WTC11 (cell line): ENCODE measurements at regions not wholly inside any gene's neighbourhood (a gene's known extent, or its start where the extent isn't known, plus 50 kb on each side); places are given as distances from the start of the nearest gene placed in this dataset.

Source experiments
- ATAC-seq: fragments of 200-7000 bp; cut with Tn5 transposase; 2 replicates; pipeline ENCODE4 v1.10.0; 2021; ENCODE audit warnings: mild to moderate bottlenecking, moderate library complexity
- CTCF ChIA-PET: fragments of 300-600 bp; sonication (Branson Sonifier 250); formaldehyde crosslinking; loops from one replicate; lab custom pipeline; 2021; ENCODE audit warnings: antibody characterized with exemption; lab: Charles Lee
- POLR2A ChIA-PET: fragments of 350-600 bp; sonication (Branson Sonifier 250); formaldehyde crosslinking; loops from one replicate; lab custom pipeline; 2021; ENCODE audit warnings: antibody characterized with exemption; lab: Charles Lee
- DNase-seq: peaks from one replicate; pipeline ENCODE4 v3.0.0; 2021; ENCODE audit warnings: low spot score
- H3K27ac Mint-ChIP-seq: 2 replicates; pipeline ENCODE4 v1.8.0; 2021; ENCODE audit warnings: mixed read lengths
- H3K27me3 Mint-ChIP-seq: 2 replicates; pipeline ENCODE4 v1.8.0; 2021; ENCODE audit warnings: low read depth, mild to moderate bottlenecking, moderate library complexity, mixed read lengths
- H3K36me3 Mint-ChIP-seq: 2 replicates; pipeline ENCODE4 v1.8.0; 2021; ENCODE audit warnings: mixed read lengths
- H3K4me1 Mint-ChIP-seq: 2 replicates; pipeline ENCODE4 v1.8.0; 2022; ENCODE audit warnings: mixed read lengths
- H3K4me3 Mint-ChIP-seq: 2 replicates; pipeline ENCODE4 v1.8.0; 2021; ENCODE audit warnings: mild to moderate bottlenecking, moderate library complexity, mixed read lengths
- H3K9me3 Mint-ChIP-seq: 2 replicates; pipeline ENCODE4 v1.8.0; 2021; ENCODE audit warnings: mixed read lengths
- ATF1 ChIP-seq: sonication (generic); formaldehyde crosslinking; IDR thresholded peaks from 2 replicates; pipeline ENCODE4 v1.8.1; 2023; ENCODE audit warnings: mild to moderate bottlenecking, moderate library complexity, missing genetic modification reagents
- EMX1 ChIP-seq: fragments of 250-450 bp; sonication (Bioruptor Pico); IDR thresholded peaks from 2 replicates; pipeline ENCODE4 v1.8.0; 2021; ENCODE audit warnings: mild to moderate bottlenecking
- FOXK1 ChIP-seq: sonication (generic); formaldehyde crosslinking; IDR thresholded peaks from 2 replicates; pipeline ENCODE4 v1.8.0; 2022; ENCODE audit warnings: mild to moderate bottlenecking, moderate library complexity, missing genetic modification reagents
- GABPB1 ChIP-seq: sonication (generic); formaldehyde crosslinking; IDR thresholded peaks from 2 replicates; pipeline ENCODE4 v1.8.1; 2023; ENCODE audit warnings: mild to moderate bottlenecking, missing genetic modification reagents
- GRHL2 ChIP-seq: fragments of 250-450 bp; sonication (Bioruptor Pico); IDR thresholded peaks from 2 replicates; pipeline ENCODE4 v1.8.0; 2022; ENCODE audit warnings: mild to moderate bottlenecking, moderate library complexity; ENCODE audit not compliant: insufficient replicate concordance, severe bottlenecking
- GTF2I ChIP-seq: fragments of 250-450 bp; sonication (Bioruptor Pico); conservative IDR thresholded peaks from 2 replicates; pipeline ENCODE4 v1.4.0; 2021; ENCODE audit warnings: mild to moderate bottlenecking
- JUN ChIP-seq: sonication (generic); formaldehyde crosslinking; IDR thresholded peaks from 2 replicates; pipeline ENCODE4 v1.8.0; 2023; ENCODE audit warnings: mild to moderate bottlenecking, missing genetic modification reagents
- NFYB ChIP-seq: sonication (generic); formaldehyde crosslinking; conservative IDR thresholded peaks from 2 replicates; pipeline ENCODE4 v1.8.0; 2022; ENCODE audit warnings: low read depth, missing genetic modification reagents
- SP1 ChIP-seq: sonication (generic); formaldehyde crosslinking; conservative IDR thresholded peaks from 2 replicates; pipeline ENCODE4 v1.8.1; 2022; ENCODE audit warnings: missing genetic modification reagents
- ZBTB21 ChIP-seq: sonication (generic); formaldehyde crosslinking; IDR thresholded peaks from 2 replicates; pipeline ENCODE4 v1.8.1; 2023; ENCODE audit warnings: mild to moderate bottlenecking, missing genetic modification reagents, borderline replicate concordance
- ZNF219 ChIP-seq: sonication (generic); formaldehyde crosslinking; IDR thresholded peaks from 2 replicates; pipeline ENCODE4 v1.8.0; 2023; ENCODE audit warnings: missing genetic modification reagents, mild to moderate bottlenecking, borderline replicate concordance
- ZNF317 ChIP-seq: sonication (generic); formaldehyde crosslinking; IDR thresholded peaks from 2 replicates; pipeline ENCODE4 v1.8.1; 2023; ENCODE audit warnings: low read depth, mild to moderate bottlenecking, moderate library complexity, missing genetic modification reagents, borderline replicate concordance
- ZNF396 ChIP-seq: fragments of 250-450 bp; sonication (Bioruptor Pico); IDR thresholded peaks from 2 replicates; pipeline ENCODE4 v1.8.0; 2021; ENCODE audit warnings: mild to moderate bottlenecking, moderate library complexity, borderline replicate concordance
- ZNF423 ChIP-seq: fragments of 250-450 bp; sonication (Bioruptor Pico); IDR thresholded peaks from 2 replicates; pipeline ENCODE4 v2.1.2; 2022; ENCODE audit warnings: mild to moderate bottlenecking, moderate library complexity
- TF ChIP-seq, protein P1 (sequence below): fragments of 200-600 bp; IDR thresholded peaks from 2 replicates; pipeline ENCODE4 v1.8.0; 2022; ENCODE audit warnings: antibody characterized with exemption
- TF ChIP-seq, protein P2 (sequence below): fragments of 250-450 bp; sonication (Bioruptor Pico); IDR thresholded peaks from 2 replicates; pipeline ENCODE4 v1.9.0; 2021; ENCODE audit warnings: mild to moderate bottlenecking, borderline replicate concordance
- TF ChIP-seq, protein P3 (sequence below): sonication (generic); formaldehyde crosslinking; IDR thresholded peaks from 2 replicates; pipeline ENCODE4 v1.8.1; 2022; ENCODE audit warnings: mild to moderate bottlenecking, moderate library complexity, missing genetic modification reagents
- TF ChIP-seq, protein P4 (sequence below): sonication (generic); formaldehyde crosslinking; IDR thresholded peaks from 2 replicates; pipeline ENCODE4 v1.8.1; 2022; ENCODE audit warnings: low read depth, missing genetic modification reagents, borderline replicate concordance
- TF ChIP-seq, protein P5 (sequence below): sonication (generic); formaldehyde crosslinking; IDR thresholded peaks from 2 replicates; pipeline ENCODE4 v1.8.1; 2022; ENCODE audit warnings: mild to moderate bottlenecking, missing genetic modification reagents, moderate library complexity, borderline replicate concordance
- TF ChIP-seq, protein P6 (sequence below): fragments of 250-450 bp; sonication (Bioruptor Pico); IDR thresholded peaks from 2 replicates; pipeline ENCODE4 v1.8.0; 2021; ENCODE audit warnings: mild to moderate bottlenecking
- TF ChIP-seq, protein P7 (sequence below): sonication (generic); formaldehyde crosslinking; IDR thresholded peaks from 2 replicates; pipeline ENCODE4 v1.8.1; 2023; ENCODE audit warnings: mild to moderate bottlenecking, missing genetic modification reagents

DNA sequence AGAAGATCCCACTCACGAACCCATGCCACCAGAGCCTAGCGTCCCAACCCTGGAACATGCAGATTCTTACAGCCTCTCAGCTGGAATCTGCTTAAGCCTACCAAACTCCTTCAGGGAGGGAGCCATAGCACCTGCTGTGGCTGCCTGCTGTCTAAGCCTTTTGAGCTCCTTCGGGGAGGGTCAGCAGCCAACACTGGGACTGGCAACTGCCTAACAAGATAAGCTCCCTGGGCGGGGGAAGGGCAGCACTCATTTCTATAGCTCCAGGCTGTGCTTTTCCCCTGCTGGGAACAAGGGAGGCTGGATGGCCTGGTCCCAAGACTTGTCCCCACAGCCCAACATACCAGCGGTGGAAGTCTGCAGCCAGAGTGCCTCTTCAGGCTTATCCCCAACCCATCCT, 199.1 kb upstream of the OR13F1 start:
- Mint-ChIP-seq H3K27me3 (no peaks in the 10 kb centered on the region), H3K4me3 (no peak overlapping the region), H3K4me1 (peaks cover 4% of the 10 kb centered on the region), H3K9me3 (peaks cover 22% of the 10 kb centered on the region), H3K27ac (no peak overlapping the region), H3K36me3 (no peaks in the 10 kb centered on the region)
- peak; percentile 14 for DNase-seq
- CTCF ChIA-PET = no interaction called here
- POLR2A ChIA-PET = no interaction called here
- TF ChIP-seq ZNF423 (CRISPR knock-in tag) (peak; percentile 73), FOXK1 (no peak)
- ATAC-seq = peak; percentile 50

DNA sequence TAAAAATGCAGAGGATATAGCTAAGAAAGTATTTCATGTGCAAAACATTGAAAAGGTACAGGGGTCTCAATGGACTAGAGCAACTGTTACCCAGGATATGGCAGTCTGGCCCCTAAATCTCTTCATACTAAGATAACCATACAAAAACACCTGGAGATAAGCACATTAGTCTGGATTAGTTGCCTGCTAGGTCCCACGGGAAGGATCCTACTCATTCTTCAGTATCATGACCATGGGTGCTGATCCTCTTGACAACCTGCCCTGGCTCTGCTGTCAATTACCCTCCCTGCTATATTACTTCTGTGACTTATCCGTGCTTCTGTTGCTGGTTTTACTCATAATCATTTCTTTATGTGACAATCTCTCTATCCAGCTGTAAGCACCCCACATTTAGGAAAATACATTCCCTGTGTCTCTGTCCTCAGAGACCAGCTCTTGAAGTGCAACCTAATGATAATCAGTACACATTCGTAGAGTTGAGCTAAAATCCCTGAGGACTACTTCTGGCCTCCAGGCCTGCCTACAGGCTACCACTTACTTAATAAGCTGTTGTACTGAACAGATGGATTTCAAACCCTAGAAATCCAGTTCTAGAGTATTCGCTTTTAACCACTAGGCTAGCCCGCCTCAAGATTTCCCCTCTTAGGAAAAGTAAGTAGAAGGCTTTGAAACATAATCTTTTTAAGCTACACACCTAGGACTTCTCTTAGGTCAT, 190.5 kb upstream of the OR13F1 start:
- TF ChIP-seq, protein P1, sequence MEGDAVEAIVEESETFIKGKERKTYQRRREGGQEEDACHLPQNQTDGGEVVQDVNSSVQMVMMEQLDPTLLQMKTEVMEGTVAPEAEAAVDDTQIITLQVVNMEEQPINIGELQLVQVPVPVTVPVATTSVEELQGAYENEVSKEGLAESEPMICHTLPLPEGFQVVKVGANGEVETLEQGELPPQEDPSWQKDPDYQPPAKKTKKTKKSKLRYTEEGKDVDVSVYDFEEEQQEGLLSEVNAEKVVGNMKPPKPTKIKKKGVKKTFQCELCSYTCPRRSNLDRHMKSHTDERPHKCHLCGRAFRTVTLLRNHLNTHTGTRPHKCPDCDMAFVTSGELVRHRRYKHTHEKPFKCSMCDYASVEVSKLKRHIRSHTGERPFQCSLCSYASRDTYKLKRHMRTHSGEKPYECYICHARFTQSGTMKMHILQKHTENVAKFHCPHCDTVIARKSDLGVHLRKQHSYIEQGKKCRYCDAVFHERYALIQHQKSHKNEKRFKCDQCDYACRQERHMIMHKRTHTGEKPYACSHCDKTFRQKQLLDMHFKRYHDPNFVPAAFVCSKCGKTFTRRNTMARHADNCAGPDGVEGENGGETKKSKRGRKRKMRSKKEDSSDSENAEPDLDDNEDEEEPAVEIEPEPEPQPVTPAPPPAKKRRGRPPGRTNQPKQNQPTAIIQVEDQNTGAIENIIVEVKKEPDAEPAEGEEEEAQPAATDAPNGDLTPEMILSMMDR = no peak
- no peak for TF ChIP-seq ZNF219 (CRISPR knock-in tag)
- TF ChIP-seq ATF1 (CRISPR knock-in tag) = no peak
- TF ChIP-seq ZNF317 (CRISPR knock-in tag) = no peak
- TF ChIP-seq, protein P2, sequence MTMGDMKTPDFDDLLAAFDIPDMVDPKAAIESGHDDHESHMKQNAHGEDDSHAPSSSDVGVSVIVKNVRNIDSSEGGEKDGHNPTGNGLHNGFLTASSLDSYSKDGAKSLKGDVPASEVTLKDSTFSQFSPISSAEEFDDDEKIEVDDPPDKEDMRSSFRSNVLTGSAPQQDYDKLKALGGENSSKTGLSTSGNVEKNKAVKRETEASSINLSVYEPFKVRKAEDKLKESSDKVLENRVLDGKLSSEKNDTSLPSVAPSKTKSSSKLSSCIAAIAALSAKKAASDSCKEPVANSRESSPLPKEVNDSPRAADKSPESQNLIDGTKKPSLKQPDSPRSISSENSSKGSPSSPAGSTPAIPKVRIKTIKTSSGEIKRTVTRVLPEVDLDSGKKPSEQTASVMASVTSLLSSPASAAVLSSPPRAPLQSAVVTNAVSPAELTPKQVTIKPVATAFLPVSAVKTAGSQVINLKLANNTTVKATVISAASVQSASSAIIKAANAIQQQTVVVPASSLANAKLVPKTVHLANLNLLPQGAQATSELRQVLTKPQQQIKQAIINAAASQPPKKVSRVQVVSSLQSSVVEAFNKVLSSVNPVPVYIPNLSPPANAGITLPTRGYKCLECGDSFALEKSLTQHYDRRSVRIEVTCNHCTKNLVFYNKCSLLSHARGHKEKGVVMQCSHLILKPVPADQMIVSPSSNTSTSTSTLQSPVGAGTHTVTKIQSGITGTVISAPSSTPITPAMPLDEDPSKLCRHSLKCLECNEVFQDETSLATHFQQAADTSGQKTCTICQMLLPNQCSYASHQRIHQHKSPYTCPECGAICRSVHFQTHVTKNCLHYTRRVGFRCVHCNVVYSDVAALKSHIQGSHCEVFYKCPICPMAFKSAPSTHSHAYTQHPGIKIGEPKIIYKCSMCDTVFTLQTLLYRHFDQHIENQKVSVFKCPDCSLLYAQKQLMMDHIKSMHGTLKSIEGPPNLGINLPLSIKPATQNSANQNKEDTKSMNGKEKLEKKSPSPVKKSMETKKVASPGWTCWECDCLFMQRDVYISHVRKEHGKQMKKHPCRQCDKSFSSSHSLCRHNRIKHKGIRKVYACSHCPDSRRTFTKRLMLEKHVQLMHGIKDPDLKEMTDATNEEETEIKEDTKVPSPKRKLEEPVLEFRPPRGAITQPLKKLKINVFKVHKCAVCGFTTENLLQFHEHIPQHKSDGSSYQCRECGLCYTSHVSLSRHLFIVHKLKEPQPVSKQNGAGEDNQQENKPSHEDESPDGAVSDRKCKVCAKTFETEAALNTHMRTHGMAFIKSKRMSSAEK (CRISPR knock-in tag) = no peak
- TF ChIP-seq, protein P3, sequence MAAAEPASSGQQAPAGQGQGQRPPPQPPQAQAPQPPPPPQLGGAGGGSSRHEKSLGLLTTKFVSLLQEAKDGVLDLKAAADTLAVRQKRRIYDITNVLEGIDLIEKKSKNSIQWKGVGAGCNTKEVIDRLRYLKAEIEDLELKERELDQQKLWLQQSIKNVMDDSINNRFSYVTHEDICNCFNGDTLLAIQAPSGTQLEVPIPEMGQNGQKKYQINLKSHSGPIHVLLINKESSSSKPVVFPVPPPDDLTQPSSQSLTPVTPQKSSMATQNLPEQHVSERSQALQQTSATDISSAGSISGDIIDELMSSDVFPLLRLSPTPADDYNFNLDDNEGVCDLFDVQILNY = no peak
- TF ChIP-seq, protein P4, sequence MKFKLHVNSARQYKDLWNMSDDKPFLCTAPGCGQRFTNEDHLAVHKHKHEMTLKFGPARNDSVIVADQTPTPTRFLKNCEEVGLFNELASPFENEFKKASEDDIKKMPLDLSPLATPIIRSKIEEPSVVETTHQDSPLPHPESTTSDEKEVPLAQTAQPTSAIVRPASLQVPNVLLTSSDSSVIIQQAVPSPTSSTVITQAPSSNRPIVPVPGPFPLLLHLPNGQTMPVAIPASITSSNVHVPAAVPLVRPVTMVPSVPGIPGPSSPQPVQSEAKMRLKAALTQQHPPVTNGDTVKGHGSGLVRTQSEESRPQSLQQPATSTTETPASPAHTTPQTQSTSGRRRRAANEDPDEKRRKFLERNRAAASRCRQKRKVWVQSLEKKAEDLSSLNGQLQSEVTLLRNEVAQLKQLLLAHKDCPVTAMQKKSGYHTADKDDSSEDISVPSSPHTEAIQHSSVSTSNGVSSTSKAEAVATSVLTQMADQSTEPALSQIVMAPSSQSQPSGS (CRISPR knock-in tag) = no peak
- TF ChIP-seq, protein P5, sequence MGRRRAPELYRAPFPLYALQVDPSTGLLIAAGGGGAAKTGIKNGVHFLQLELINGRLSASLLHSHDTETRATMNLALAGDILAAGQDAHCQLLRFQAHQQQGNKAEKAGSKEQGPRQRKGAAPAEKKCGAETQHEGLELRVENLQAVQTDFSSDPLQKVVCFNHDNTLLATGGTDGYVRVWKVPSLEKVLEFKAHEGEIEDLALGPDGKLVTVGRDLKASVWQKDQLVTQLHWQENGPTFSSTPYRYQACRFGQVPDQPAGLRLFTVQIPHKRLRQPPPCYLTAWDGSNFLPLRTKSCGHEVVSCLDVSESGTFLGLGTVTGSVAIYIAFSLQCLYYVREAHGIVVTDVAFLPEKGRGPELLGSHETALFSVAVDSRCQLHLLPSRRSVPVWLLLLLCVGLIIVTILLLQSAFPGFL (CRISPR knock-in tag) = no peak
- no peak for TF ChIP-seq JUN
- no peak for TF ChIP-seq SP1 (CRISPR knock-in tag)
- TF ChIP-seq ZNF396 (CRISPR knock-in tag) = no peak
- TF ChIP-seq, protein P6, sequence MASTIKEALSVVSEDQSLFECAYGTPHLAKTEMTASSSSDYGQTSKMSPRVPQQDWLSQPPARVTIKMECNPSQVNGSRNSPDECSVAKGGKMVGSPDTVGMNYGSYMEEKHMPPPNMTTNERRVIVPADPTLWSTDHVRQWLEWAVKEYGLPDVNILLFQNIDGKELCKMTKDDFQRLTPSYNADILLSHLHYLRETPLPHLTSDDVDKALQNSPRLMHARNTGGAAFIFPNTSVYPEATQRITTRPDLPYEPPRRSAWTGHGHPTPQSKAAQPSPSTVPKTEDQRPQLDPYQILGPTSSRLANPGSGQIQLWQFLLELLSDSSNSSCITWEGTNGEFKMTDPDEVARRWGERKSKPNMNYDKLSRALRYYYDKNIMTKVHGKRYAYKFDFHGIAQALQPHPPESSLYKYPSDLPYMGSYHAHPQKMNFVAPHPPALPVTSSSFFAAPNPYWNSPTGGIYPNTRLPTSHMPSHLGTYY = no peak
- no peak for TF ChIP-seq GTF2I
- TF ChIP-seq ZBTB21 (CRISPR knock-in tag) = no peak
- TF ChIP-seq GABPB1 = no peak
- no peak for TF ChIP-seq GRHL2 (CRISPR knock-in tag)
- no peak for TF ChIP-seq NFYB
- no peak for TF ChIP-seq EMX1
- TF ChIP-seq, protein P7, sequence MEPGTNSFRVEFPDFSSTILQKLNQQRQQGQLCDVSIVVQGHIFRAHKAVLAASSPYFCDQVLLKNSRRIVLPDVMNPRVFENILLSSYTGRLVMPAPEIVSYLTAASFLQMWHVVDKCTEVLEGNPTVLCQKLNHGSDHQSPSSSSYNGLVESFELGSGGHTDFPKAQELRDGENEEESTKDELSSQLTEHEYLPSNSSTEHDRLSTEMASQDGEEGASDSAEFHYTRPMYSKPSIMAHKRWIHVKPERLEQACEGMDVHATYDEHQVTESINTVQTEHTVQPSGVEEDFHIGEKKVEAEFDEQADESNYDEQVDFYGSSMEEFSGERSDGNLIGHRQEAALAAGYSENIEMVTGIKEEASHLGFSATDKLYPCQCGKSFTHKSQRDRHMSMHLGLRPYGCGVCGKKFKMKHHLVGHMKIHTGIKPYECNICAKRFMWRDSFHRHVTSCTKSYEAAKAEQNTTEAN (CRISPR knock-in tag) = no peak
- TF ChIP-seq, all 79 proteins: peak for 0
- CTCF ChIA-PET = no interaction called here
- Mint-ChIP-seq H3K27me3 (no peaks in the 10 kb centered on the region), H3K27ac (no peak overlapping the region), H3K4me1 (no peaks in the 10 kb centered on the region), H3K9me3 (peaks cover 12% of the 10 kb centered on the region), H3K36me3 (peaks cover 8% of the 10 kb centered on the region), H3K4me3 (no peak overlapping the region)
- POLR2A ChIA-PET = no interaction called here
- no peak for ATAC-seq
- no peak for DNase-seq
